Activated T-helper 17 cell treated with anti-CD3 and anti-CD28 coated beads, Interleukin-2, amount 50 U/mL, for 72 hours (primary cell): ENCODE measurements at regions not wholly inside any gene's neighbourhood (a gene's known extent, or its start where the extent isn't known, plus 50 kb on each side); places are given as distances from the start of the nearest gene placed in this dataset.
"Not testable (repeated sequence)": the region's sequence is repeated elsewhere in the genome, so short reads cannot be mapped to it uniquely, and the experiment has no call there.

ENCODE experiments used
- ATAC-seq: fragments of 150-1000 bp; cut with Tn5 transposase; replicated peaks from 2 replicates; pipeline ENCODE4 v1.10.0; 2021; ENCODE audit warnings: mild to moderate bottlenecking, moderate library complexity
- H3K27ac Mint-ChIP-seq: one replicate; pipeline ENCODE4 v1.8.0; 2022; ENCODE audit warnings: mixed read lengths
- H3K27me3 Mint-ChIP-seq: one replicate; pipeline ENCODE4 v1.8.0; 2022; ENCODE audit warnings: mixed read lengths
- H3K36me3 Mint-ChIP-seq: one replicate; pipeline ENCODE4 v1.8.0; 2022; ENCODE audit warnings: low read depth, mild to moderate bottlenecking, mixed read lengths
- H3K4me1 Mint-ChIP-seq: one replicate; pipeline ENCODE4 v1.8.0; 2022; ENCODE audit warnings: mixed read lengths
- H3K4me3 Mint-ChIP-seq: one replicate; pipeline ENCODE4 v1.8.0; 2022; ENCODE audit warnings: mild to moderate bottlenecking, mixed read lengths
- H3K9me3 Mint-ChIP-seq: one replicate; pipeline ENCODE4 v1.8.0; 2022; ENCODE audit warnings: mixed read lengths

DNA sequence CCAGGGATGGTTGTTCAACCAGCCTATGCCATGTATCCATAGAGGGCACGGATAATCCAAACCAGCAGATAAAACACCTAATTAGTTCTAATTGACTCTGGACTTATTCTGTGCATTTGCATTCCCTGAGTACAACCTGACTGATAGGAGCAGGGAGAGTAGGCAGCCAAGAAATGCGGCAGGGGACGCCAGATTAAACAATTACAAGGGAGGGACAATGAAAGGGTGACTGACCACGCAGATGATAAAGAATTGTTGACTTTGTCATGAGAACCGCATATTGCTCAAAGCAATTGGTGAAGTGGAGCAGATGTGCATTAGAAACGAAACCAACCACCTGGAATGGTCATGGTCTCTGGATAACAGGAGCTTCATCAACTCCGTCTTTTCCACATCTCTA is 369.1 kb upstream of the FRG2C start:
- Mint-ChIP-seq H3K36me3 (no peaks in the 10 kb centered on the region), H3K4me1 (no peaks in the 10 kb centered on the region), H3K4me3 (no peak overlapping the region), H3K27ac (no peak overlapping the region), H3K9me3 (peaks cover 10% of the 10 kb centered on the region), H3K27me3 (peaks cover 3% of the 10 kb centered on the region)
- ATAC-seq: no peak

- Mint-ChIP-seq H3K4me3 (no peak overlapping the region), H3K9me3 (peaks cover 10% of the 10 kb centered on the region)
- ATAC-seq: no peak
Observed at GRCh38 chr3:75296858-75297257, 367.3 kb upstream of the FRG2C start.

GRCh38 chr3:75300606-75301005 is 363.5 kb upstream of the FRG2C start:
- ATAC-seq: no peak
- Mint-ChIP-seq H3K27me3 (peaks cover 3% of the 10 kb centered on the region), H3K4me1 (no peaks in the 10 kb centered on the region), H3K4me3 (no peak overlapping the region), H3K9me3 (peaks cover 10% of the 10 kb centered on the region), H3K27ac (no peak overlapping the region), H3K36me3 (no peaks in the 10 kb centered on the region)

More at GRCh38 chr3:75296858-75297257, 367.3 kb upstream of the FRG2C start:
- Mint-ChIP-seq H3K27me3 (peaks cover 3% of the 10 kb centered on the region), H3K4me1 (no peaks in the 10 kb centered on the region), H3K27ac (no peak overlapping the region), H3K36me3 (no peaks in the 10 kb centered on the region)

GRCh38 chr3:75301050-75301449 is 363.1 kb upstream of the FRG2C start:
- not testable (repeated sequence) for H3K27me3 Mint-ChIP-seq, ATAC-seq, H3K4me1 Mint-ChIP-seq, H3K27ac Mint-ChIP-seq, H3K4me3 Mint-ChIP-seq, H3K36me3 Mint-ChIP-seq
- peaks cover 10% of the 10 kb centered on the region for H3K9me3 Mint-ChIP-seq

- no peaks in the 10 kb centered on the region for H3K4me1 Mint-ChIP-seq
Observed at GRCh38 chr3:75303741-75304140, 360.4 kb upstream of the FRG2C start.

GRCh38 chr3:75305901-75306300 is 358.2 kb upstream of the FRG2C start:
- Mint-ChIP-seq H3K36me3 (no peaks in the 10 kb centered on the region), H3K27me3 (peaks cover 12% of the 10 kb centered on the region), H3K27ac (no peak overlapping the region), H3K9me3 (no peaks in the 10 kb centered on the region), H3K4me1 (no peaks in the 10 kb centered on the region), H3K4me3 (no peak overlapping the region)
- ATAC-seq: no peak

More at GRCh38 chr3:75303741-75304140, 360.4 kb upstream of the FRG2C start:
- H3K27ac Mint-ChIP-seq: no peak overlapping the region
- H3K4me3 Mint-ChIP-seq: no peak overlapping the region
- H3K9me3 Mint-ChIP-seq: peaks cover under 1% of the 10 kb centered on the region
- no peaks in the 10 kb centered on the region for H3K36me3 Mint-ChIP-seq
- peaks cover 11% of the 10 kb centered on the region for H3K27me3 Mint-ChIP-seq
- no peak for ATAC-seq

GRCh38 chr3:75311306-75311705 is 352.8 kb upstream of the FRG2C start:
- not testable (repeated sequence) for H3K4me1 Mint-ChIP-seq, H3K4me3 Mint-ChIP-seq, H3K9me3 Mint-ChIP-seq, H3K27ac Mint-ChIP-seq, H3K36me3 Mint-ChIP-seq, ATAC-seq
- peaks cover 18% of the 10 kb centered on the region for H3K27me3 Mint-ChIP-seq

DNA sequence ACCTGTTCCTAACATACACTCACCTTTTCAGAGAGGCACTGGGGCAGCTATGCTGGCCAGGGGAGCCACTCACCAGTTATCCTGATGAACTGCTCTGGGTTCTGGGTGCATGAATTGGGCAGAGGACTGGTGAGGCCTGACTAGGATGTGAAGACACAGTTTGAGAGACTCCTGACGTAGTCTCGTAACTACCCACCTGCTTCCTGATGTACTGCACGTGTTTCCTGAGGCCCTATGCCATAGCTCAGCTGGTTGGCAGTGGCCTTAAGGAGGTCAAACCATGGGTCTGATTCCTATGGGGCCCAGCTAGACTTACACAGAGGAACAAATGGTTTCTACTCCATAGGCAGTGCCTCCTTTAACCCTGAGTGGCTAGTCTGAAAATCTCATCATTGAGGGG is 351.7 kb upstream of the FRG2C start:
- not testable (repeated sequence) for ATAC-seq, H3K27ac Mint-ChIP-seq, H3K36me3 Mint-ChIP-seq, H3K4me1 Mint-ChIP-seq, H3K4me3 Mint-ChIP-seq, H3K9me3 Mint-ChIP-seq
- H3K27me3 Mint-ChIP-seq: peaks cover 14% of the 10 kb centered on the region

GRCh38 chr3:75319776-75320175 is 344.4 kb upstream of the FRG2C start:
- not testable (repeated sequence) for H3K4me3 Mint-ChIP-seq, H3K9me3 Mint-ChIP-seq, H3K27me3 Mint-ChIP-seq, H3K36me3 Mint-ChIP-seq, H3K4me1 Mint-ChIP-seq, H3K27ac Mint-ChIP-seq, ATAC-seq

GRCh38 chr3:75320369-75320768 is 343.8 kb upstream of the FRG2C start:
- no peak for ATAC-seq
- H3K36me3 Mint-ChIP-seq: no peaks in the 10 kb centered on the region
- H3K27me3 Mint-ChIP-seq: no peaks in the 10 kb centered on the region
- H3K9me3 Mint-ChIP-seq: no peaks in the 10 kb centered on the region
- no peaks in the 10 kb centered on the region for H3K4me1 Mint-ChIP-seq
- H3K4me3 Mint-ChIP-seq: no peak overlapping the region
- H3K27ac Mint-ChIP-seq: no peak overlapping the region

- Mint-ChIP-seq H3K4me3 (no peak overlapping the region), H3K4me1 (no peaks in the 10 kb centered on the region), H3K36me3 (no peaks in the 10 kb centered on the region), H3K9me3 (no peaks in the 10 kb centered on the region), H3K27me3 (peaks cover 1% of the 10 kb centered on the region), H3K27ac (no peak overlapping the region)
- no peak for ATAC-seq
Observed at GRCh38 chr3:75321060-75321459, 343.1 kb upstream of the FRG2C start.

GRCh38 chr3:75323936-75324335 is 340.2 kb upstream of the FRG2C start:
- not testable (repeated sequence) for H3K4me1 Mint-ChIP-seq, H3K36me3 Mint-ChIP-seq, H3K27ac Mint-ChIP-seq, H3K27me3 Mint-ChIP-seq, H3K9me3 Mint-ChIP-seq, H3K4me3 Mint-ChIP-seq, ATAC-seq

- Mint-ChIP-seq H3K36me3 (no peaks in the 10 kb centered on the region), H3K4me3 (no peak overlapping the region), H3K4me1 (no peaks in the 10 kb centered on the region), H3K9me3 (no peaks in the 10 kb centered on the region), H3K27me3 (peaks cover 7% of the 10 kb centered on the region), H3K27ac (no peak overlapping the region)
- no peak for ATAC-seq
Observed at GRCh38 chr3:75325716-75326115, 338.4 kb upstream of the FRG2C start.

DNA sequence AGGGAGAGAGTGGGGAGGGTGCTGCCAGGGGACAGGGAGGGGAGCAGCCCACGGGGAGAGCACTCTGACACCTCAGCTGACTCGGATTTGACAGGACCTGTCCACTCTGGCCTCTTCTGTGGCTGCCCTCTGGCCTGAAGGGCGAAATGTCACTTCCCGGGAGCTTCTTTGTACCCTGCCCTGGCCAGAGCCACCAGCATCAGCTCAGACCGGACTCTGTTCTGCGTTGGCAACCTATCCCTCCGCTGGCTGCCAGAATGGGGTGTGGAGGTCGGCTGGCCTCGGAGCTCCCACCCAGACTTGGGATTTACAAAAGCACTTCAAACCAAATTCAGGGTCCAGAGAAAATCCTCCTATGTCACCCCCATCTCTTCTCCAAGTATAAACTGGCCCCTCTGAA is 336.7 kb upstream of the FRG2C start:
- Mint-ChIP-seq H3K27me3 (peaks cover 7% of the 10 kb centered on the region), H3K9me3 (no peaks in the 10 kb centered on the region), H3K27ac (no peak overlapping the region), H3K36me3 (no peaks in the 10 kb centered on the region), H3K4me1 (no peaks in the 10 kb centered on the region), H3K4me3 (no peak overlapping the region)
- ATAC-seq: no peak

DNA sequence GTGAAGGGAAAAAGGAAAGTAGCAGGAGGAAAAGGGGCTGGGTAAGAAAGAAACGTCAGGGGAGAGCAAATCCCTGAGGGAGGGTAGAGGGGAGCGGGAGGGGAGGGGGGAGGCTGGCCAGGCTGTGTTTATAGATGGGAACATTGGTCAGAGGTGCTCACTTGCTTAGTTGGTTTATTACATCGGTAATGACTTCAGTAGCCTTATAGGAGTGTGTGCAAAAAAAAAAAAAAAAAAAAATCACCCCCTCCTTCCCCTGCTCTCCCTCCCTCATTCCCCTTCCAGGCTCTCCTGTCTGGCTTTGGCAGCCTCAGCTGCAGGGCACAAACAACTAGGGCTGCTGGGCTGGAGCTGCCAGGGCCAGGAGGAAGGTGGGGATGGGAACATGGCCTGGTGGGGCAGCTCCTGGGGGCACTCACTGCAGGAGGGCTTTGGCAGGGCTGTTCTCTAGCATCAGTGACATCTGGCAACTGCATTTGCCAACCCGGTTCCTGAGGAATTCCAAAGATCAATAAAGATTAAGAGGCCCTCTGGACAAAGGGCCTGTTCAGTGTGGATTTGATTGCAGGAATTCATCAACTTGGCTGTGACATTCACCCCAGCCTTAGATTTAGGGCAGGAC is 334.5 kb upstream of the FRG2C start:
- H3K36me3 Mint-ChIP-seq: no peaks in the 10 kb centered on the region
- peaks cover 7% of the 10 kb centered on the region for H3K27me3 Mint-ChIP-seq
- H3K27ac Mint-ChIP-seq: no peak overlapping the region
- no peaks in the 10 kb centered on the region for H3K9me3 Mint-ChIP-seq
- ATAC-seq: no peak
- H3K4me1 Mint-ChIP-seq: no peaks in the 10 kb centered on the region
- H3K4me3 Mint-ChIP-seq: no peak overlapping the region

DNA sequence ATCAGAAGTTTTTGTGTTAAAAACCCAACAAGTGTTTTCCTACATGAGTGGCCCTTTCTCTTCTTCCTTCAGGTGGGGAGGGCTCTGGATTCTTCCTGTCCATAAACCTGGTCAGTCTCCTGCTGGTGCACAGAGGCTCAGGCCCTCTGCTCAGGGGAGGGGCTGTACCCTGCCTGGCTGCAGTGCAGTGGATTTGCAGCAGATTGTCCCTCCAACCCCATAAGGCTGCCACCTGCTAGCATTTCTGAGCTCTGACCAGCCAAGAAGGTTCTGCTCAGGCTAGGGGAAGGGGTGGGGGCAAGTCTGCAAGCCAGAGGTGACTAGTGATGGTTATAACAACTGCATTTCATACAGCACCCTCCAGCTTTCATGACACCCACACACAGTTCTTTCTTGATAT is 333.7 kb upstream of the FRG2C start:
- H3K27me3 Mint-ChIP-seq, H3K9me3 Mint-ChIP-seq, H3K36me3 Mint-ChIP-seq, ATAC-seq, H3K27ac Mint-ChIP-seq, H3K4me3 Mint-ChIP-seq, H3K4me1 Mint-ChIP-seq: not testable (repeated sequence)
